GM19397 (cell line): ENCODE measurements at regions not wholly inside any gene's neighbourhood (a gene's known extent, or its start where the extent isn't known, plus 50 kb on each side); places are given as distances from the start of the nearest gene placed in this dataset.

Source experiments
- ATAC-seq: cut with Tn5 transposase; IDR thresholded peaks from one replicate; pipeline ENCODE4 v1.9.1; 2021; ENCODE audit warnings: mild to moderate bottlenecking, moderate library complexity; ENCODE audit not compliant: unreplicated experiment

DNA sequence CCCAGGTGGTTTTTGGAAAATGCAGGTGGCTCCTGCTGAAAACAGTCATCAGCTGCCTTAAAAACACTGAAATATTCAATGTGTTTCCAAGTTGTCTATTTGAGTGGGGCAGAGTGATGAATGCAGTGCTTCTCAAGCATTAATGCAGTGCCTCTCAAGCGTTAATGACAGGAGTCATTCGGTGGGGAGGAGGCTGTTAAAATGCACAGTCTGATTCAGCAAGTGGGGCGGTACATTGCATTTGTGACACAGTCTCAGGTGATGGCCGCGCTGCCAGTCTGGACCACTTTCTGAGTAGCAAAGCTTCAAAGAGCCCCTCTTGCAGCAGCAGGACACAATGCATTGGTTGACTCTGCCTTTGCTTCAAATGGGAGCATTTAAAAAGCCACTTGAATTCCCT is 231.4 kb upstream of the RGPD4 start:
- no peak for ATAC-seq

DNA sequence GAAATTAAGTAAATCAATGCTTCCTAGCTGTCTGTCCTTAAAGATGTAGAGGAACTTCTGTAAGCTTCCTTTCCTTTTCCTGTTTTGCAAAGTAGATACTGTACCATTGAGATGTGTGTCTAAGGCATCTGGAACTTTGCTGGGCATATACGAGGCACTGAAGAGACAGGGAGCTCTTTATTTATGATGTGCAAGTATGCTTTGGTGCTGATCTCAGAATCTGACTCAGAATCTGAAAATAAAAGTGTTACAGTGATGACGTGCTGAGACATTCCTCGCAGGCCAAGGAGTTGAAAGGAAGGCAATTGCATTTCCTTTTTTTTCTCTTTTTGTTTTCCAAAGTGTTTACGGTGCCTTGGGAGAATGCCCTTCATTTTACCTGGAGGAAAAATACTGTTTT is 230.9 kb upstream of the RGPD4 start:
- ATAC-seq: no peak

DNA sequence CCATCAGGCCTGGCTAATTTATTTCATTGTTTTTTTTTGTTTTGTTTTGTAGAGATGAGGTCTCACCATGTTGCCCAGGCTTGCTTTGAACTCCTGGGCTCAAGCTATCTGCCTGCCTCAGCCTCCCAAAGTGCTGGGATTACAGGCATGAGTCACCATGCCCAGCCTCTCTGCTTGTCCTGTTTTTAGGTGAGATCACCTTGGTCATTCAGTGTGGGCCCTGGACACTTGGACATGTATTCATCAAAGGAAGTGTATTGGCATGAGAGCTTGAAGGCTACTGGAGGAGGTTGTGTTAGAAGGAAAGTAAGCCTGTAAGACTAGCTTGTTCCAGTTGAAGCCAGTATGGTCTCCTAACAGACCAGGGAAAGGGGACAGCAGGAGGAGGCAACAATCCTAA is 229.2 kb upstream of the RGPD4 start:
- no peak for ATAC-seq

DNA sequence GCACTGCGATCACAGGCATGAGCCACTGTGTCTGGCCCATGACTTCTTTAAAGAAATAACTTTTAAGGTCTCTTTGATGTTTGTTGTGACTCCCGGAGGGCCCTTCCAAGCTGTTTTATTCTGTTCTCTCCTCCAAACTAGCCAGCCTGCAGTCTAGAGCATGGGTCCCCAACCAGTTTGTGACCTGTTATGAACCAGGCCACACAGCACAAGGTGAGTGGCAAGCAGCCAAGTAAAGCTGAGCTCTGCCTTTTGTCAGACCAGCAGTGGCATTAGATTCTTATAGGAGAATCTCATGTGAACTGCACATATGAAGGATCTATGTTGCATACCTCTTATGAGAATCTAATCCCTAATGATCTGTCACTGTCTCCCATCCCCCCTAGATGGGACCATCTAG is 223.9 kb upstream of the RGPD4 start:
- no peak for ATAC-seq

DNA sequence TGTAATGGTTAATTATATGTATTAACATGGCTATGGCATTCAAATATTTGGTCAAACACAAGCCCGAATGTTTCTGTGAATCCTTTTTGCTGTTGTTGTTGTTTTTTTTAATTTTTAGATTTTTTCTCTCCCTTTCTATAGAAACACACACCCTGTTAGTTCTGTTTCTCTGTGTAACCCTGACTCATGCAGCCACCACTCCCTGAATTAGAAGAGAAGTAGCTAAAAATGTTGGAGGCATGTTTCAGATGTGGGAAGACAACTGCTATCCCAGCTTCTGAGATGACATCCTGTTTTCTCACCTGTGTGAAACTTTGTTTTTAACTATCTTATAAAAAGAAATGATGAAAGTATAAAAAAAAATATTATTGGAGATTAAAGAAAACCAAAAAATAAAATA is 219.6 kb upstream of the RGPD4 start:
- no peak for ATAC-seq

DNA sequence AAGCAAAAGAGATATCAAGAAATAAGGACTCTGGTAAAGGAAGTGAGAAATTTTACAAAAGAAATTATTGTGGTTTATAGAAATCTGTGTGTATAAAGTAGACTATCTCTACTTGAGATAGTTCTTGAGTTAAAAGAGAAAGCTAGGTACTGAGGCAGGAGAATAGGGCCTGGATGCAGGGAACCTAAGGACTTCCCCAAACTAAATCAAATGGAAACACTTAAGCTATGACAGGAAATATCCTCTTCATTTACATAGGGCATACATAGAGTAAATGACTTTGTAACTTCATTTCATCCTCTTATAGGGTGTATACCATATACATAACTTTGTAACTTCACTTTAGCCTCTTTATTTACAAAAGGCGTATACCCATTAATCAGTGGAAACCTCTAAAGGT is 219.2 kb upstream of the RGPD4 start:
- ATAC-seq: no peak

DNA sequence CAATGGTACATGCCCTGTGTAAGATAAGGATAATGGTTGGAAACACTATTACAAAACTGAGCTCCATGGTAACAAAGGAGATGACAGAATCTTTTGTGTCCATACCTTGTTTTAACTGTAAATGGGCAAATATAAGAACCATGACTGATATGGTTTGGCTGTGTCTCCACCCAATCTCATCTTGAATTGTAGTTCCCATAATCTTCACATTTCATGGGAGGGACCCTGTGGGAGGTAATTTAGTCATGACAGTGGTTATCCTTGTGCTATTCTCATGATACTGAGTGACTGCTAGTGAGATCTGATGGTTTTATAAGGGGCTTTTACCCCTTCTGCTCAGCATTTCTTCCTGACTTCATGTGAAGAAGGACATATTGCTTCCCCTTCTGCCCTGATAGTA is 211.7 kb upstream of the RGPD4 start:
- ATAC-seq: no peak

DNA sequence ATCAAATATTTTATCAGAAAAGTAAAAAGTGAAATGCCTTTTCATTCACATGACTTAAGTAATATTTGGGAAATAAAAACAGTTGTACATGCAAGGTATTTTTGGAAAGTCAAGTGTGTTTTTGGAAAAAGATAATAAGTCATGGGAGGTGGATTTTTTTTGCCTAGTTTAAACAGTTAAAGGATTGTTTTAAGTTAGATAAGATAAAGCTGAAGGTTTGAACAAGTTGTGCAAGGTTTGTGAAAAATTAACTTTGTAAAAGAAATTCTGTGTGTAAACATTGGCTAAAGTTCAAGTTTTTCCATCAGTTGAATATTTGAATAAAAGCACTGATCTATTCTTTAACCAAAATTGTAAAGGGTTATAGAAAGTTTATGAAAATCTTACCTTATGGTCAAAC is 207.9 kb upstream of the RGPD4 start:
- no peak for ATAC-seq

DNA sequence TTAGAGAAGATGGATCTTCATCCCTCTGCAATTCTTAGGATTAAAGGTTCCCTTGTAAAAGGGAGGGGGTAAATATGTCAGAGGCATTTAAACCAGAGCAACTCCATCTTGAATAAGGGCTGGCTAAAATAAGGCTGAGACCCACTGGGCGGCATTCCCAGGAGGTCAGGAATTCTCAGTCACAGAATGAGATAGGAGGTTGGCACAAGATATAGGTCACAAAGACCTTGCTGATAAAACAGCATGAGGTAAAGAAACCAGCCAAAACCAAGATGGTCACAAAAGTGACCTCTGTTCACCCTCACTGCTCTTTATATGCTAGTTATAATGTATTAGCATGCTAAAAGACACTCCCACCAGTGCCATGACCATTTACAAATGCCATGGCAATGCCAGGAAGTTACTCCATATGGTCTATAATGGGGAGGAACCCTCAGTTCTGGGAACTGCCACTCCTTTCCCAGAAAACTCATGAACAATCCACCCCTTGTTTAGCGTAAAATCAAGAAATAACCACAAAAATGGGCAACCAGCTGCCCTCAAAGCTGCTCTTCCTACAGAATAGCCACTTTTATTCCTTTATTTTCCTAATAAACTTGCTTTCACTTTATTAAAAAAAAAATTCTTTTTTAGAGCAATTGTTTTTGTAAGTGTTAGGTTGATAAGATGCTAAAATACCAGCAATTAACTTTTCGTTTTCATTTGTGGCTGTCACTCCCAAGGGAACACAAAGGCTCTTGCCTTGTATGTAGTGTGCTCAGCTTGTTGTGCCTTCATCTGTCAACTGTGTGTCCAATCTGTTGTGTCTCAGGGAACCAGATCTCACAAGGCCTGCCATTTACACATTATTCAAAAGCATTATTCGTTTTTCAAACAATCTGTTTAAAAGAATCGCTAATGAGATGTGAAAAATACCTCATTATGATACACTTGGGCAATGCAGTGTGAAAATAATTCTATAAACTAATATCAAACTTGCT is 205.2 kb upstream of the RGPD4 start:
- no peak for ATAC-seq

DNA sequence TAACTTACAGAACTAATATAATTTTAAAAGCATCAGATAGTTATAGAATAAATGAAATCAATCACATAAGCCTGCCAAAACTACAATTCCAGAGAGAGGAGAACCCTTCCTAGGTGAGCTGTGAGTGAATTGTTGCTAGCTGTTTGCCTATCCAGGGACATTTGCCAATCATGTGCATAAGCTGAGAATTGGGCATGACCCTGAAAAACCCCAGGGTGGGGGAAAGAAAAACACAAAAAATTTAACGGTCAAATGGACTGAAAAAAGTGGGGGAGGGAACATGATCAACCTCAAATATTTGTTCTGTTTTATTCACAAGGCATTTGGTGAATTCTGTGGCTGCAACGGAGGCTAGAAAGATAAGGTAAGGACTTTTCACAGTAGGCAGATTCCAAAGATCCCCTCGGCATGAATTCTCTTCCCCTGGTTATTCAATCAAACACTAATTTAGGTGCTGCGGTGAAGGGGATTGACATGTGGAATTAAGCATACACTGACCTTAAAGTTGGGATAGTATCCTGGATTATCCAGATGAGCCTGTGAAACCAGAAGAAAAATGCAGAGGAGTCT is 203.9 kb upstream of the RGPD4 start:
- no peak for ATAC-seq

DNA sequence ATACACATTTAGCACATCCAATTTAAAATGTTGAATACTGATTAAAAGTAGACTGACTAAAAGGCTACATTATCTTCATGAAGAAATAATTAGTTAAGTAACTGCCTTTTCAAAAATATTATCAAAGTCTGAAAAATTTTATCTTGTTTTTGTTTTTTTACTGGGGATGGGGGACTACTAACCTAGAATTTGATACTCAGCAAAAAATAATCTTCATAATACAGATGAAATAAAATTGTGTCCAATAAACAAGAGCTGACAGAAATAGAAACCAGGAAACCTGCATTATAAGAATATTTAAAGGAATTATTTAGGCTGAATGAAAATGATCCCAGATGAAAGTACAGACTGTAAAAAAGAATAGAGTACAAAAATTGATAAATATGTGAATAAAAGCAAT is 200.7 kb upstream of the RGPD4 start:
- no peak for ATAC-seq

DNA sequence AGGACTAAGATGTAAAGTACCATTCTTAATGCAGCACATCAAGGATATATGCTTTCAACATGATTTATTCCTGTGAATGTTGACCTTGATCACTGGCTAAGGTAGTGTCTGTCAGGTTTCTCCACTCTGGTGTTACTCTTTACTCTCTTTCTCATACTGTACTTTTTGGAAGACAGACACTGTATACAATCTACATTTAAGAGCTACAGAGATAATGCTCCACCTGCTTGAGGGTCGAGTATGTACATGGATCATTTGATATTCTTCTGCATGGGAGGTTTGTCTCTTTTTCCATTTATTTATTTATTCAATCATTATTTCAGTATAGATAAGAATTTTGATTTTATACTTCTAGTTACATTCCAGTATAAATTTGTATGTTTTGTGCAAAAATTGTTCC is 199.5 kb upstream of the RGPD4 start:
- ATAC-seq: no peak

DNA sequence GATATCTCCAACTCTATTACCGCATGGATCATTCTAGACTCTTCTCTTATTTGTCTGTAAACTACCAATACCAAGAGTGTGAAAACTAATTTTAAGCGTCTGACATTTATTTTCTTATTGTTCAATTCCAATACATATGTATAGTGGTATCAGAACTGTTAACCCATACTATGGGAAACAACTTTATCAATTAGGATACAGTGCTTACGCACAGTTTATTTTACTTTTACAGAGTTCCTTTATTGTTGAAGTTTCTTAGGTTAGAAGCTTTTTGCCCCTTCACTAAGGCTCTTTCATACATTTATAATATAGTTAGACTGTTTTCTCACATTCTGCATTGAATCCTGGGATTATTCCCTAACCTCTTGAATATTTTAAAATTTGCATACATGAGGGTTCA is 198.8 kb upstream of the RGPD4 start:
- no peak for ATAC-seq

DNA sequence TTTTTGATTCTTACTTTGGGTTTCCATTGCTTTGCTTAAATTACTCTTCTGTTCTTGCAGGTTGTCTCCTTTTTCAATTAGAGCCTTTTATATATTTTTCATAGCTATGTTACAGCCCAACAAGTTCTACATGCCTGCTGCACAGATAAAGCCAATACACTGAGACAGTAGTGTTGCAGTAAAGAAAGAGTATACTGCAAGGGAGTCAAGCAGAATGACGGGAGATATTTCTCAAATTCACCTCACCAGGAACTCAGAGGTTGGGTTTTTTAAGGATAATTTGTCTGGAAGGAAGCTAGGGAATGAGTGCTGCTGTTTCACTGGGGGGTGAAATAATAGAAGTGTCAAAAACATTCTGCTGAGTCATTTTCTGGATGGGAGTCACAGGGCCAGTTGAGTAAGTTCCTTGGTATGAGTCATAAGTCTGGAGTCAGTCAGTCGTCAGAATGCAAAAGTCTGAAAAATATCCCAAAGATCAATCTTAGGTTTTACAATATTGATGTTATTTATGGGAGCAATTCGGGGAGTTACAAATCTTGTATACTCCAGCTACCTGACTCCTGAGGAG is 193.0 kb upstream of the RGPD4 start:
- ATAC-seq: no peak

DNA sequence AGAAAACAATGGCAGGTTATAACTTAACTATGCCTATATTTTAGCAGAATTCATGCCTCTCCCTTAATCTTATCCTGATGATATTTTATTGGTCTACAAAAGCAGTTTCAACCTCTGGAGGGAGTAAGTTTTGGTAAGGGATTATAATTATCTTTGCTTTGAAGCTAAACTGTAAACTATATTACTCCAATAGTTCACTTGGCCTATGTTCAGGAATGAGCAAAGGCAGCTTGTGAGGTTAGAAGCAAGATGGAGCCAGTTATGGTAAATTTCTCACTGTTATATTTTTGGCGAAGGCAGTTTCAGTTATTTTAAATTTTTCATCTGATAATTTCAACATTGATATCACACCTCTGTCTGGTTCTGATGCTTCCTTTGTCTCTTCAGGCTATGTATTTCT is 192.5 kb upstream of the RGPD4 start:
- ATAC-seq: no peak

DNA sequence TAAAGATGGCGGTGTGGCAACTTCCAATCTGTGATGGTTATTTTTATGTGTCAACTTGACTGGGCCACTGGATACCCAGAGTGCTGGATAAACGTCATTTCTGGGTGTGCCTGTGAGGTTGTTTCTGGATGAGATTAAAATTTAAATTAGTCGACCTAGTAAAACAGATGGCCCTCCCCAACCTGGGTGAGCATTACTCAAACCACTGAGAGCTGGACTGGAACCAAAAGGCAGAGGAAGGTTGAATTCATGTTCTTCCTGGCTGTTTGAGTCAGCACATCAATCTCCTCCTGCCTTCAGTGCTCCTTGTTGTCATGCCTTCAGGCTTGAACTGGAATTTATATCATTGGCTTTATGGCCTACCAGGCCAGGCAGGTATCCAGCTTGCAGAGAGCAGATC is 190.8 kb upstream of the RGPD4 start:
- ATAC-seq: no peak

DNA sequence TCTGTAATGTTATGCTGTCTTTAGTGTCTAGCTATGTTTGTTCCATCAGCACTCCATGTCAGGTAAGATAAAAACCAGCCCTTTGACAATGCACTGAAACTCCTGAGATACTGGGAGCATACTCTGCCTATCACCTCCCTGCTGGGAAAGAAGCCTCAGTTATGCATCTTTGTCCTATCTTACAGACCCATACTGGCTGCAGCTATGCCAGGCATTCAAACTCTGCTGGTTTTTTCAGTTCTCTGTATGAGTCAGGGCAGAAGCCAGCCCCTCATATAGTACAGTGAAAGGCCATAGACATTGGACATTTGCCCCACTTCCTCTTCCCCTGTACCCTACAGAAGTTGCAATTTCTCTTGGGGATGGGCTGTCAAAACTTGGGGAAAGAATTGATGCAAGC is 181.1 kb upstream of the RGPD4 start:
- ATAC-seq: no peak

DNA sequence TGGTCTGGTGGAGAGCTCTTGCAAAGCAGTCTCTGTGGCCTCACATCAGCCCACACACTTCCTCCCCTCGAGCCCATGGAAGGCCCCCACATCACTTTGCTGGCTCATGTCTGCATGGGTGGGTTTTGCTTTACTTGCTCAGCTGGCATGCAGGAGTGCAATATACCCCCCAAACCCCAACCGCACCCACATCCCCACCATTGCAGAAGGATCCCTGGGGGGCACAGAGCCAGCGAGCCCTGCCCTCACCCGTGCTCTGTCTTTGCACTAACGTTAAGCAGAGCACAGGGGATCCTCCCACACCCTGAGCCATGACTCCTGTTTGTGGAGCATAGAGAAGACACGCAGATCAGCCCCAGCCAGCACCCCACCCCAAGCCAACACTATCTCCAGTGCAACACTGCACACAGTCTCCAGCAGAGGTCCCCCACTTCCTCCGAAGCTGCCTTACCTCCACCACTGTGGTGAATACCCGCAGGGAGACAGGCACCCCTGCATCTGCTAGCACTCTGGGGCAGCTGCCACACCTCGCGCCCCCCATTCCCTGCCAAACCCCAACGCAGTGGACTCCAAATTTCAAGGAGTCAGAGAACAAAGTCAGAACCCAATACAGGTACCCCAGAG is 177.8 kb upstream of the RGPD4 start:
- ATAC-seq: no peak

DNA sequence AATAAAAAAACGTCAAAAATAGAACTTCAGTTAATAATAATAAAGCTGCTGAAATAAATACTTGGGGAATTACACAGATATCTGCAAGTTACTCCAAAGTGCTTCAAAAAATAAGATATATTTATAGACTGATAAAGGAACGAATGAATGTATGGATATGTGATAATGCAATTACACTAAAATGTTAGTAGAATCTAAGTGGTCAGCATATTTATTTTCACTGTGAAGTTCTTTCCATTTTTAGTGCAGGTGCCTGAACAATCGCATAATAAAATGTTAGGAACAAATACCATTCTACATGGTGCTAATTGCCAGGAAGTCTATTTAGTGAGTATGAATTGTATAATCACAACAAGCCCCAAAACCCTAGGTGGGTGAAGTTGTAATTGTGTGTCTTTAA is 169.6 kb upstream of the RGPD4 start:
- ATAC-seq: no peak

DNA sequence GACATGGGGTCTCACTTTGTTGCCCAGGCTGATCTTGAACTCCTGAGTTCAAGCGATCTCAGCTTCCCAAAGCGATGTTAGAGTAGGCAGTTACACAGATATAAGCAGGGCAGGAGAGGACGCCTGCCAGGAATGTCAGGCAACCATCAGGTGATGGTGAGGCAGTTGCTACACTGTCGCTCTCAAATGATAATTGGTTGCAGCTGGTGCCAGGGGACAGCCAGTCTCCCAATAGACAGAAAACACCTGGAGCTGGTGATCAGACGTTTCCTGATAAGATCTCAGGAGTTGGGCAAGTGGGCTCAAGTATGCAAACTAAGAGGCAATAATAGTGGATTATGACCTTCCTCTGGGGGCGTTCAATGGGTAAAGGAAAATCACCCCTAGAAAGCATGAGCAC is 163.1 kb upstream of the RGPD4 start:
- ATAC-seq: no peak

DNA sequence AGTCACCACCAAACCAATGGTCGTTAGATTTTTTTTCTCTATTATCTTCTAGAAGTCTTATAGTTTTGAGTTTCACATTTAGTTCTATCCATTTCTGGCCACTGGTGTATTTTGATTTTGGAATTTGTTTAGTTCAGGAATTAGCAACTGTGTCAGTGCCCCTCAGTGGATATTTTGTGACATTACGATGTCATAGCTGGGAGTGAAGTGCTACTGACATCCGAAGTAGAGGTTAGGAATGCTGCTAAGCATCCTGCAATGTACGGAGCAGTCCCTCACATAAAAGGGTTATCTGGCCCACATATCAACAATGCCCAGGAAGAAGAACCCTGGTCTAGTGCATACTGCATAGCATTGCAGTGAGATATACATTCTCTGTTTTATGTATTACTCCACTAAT is 157.4 kb upstream of the RGPD4 start:
- no peak for ATAC-seq

DNA sequence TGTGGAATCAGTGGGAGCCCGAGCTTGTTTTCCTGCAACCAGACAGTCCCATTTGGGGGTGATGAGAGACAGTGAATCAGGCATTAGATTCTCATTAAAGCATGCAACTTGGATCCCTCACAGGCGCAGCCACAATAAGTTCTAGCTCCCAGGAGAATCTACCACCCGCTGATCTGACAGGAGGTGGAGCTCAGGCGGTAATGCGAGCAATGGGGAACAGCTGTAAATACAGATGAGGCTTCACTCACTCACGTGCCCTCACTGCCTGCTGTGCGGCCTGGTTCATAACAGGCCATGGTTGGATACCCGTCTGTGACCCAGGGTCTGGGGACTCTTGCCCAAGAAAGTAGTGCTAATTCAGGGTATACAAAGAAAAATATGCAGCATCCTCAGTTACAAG is 144.8 kb upstream of the RGPD4 start:
- no peak for ATAC-seq
